Stimulated activated naive CD4-positive, alpha-beta T cell (primary cell): ENCODE measurements at regions not wholly inside any gene's neighbourhood (a gene's known extent, or its start where the extent isn't known, plus 50 kb on each side); places are given as distances from the start of the nearest gene placed in this dataset.

Experiments
- DNase-seq, 6 experiments: peaks; one replicate each; lab custom pipeline; 2025; lab: John Stamatoyannopoulos, UW

- DNase-seq: no peak
These were observed 95.5 kb upstream of the COL8A1 start for GRCh38 chr3:99542767-99543518.

DNA sequence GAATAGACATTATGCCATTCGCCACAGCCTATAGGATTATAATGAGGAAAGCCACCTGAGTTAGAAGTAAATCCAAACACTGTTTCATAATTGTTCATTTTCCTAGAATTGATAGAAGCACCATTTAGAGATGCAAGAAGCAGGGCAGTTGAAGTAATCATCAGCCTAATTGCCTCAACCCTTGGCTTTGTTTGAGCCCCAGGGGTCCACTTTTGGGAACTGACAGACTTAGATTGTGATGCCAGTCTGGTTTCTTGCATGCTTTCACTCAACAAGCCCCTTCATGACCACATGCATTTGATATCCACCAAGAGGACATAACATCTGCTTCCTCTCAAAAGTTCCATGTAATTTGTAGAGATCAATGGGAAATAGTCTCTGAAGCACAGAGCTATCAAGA lies 97.2 kb upstream of the COL8A1 start:
- DNase-seq: no peak

GRCh38 chr3:99537416-99537815 lies 101.0 kb upstream of the COL8A1 start:
- no peak for DNase-seq

GRCh38 chr3:99536555-99537314 lies 101.7 kb upstream of the COL8A1 start:
- no peak for DNase-seq

DNA sequence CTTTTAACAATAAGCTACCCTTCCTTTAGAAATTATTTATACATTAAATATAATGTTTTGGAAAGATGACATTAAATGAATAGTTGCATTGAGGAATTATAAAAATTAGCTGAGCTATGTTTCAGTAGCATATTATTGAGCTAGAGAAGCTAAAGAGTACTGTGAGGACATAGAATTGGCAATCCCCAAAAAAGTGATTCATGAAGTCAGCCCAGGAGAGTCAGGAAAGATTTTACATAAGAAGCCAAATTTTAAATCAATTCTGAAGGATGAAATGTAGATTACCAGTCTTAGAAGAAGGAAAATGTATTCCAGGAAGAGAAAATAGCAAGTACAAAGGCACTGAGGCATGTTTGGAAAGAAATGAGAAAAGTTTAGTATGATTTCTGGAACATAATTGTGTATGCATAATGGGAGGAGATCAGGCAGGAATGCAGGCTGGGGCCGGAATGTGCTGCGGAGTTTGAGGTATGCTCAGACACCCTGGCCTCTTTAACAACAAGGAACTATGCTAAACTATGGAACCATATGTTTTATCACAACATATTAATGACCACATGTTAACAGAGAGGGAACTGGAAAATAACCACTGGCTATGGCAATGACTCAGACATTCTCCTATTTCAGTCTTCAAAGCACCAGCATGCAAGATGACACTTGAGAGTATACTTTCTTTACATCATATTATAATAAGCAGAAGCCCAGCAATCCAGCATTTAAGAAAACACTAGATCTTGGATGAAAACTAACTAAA lies 103.3 kb upstream of the COL8A1 start:
- no peak for DNase-seq

GRCh38 chr3:99532246-99532645 lies 106.1 kb upstream of the COL8A1 start:
- no peak for DNase-seq

GRCh38 chr3:99529265-99529664 lies 109.1 kb upstream of the COL8A1 start:
- DNase-seq: no peak

- no peak for DNase-seq
These were observed 111.5 kb upstream of the COL8A1 start for GRCh38 chr3:99526921-99527320.

DNA sequence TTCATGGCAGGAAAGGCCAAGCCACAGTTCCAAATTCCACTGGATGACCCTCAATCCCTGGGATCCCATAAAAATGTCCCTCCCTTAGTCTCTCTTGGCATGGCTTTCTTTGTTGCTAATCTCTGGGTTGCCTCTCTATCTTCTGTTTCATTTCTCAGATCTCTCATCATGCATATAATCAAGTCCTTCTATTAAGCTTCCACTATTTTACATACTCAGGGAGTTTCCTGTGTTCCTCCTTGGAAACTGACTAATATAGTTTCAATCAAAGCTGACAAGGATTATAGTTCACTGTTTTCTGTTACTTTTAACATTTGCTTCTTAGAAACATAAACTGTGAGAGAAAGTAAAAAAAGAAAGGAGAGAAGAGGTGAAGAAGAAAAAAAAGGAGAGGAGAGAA lies 113.8 kb upstream of the COL8A1 start:
- DNase-seq: no peak

GRCh38 chr3:99523431-99524127 lies 114.8 kb upstream of the COL8A1 start:
- no peak for DNase-seq

GRCh38 chr3:99522147-99522546 lies 116.2 kb upstream of the COL8A1 start:
- DNase-seq: no peak

DNA sequence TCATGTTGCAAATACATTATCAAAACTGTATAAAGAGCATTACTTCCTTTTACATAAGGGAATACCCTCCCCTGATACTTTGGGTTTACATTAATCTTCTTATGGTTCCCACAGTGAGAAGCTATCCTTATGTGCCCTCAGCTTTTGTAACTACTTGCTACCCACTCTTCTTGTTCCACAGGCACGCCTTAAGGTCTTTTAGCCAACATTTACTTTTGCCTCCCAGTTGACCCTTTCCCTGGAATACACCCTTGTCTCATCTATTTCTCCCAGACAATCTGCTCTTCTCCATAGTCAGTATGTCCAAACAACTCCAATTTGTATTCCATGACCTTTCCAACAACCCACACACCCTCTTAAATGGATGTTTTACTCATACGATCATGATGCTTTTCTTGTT lies 116.8 kb upstream of the COL8A1 start:
- DNase-seq: no peak

GRCh38 chr3:99520513-99520912 lies 117.9 kb upstream of the COL8A1 start:
- DNase-seq: no peak

DNA sequence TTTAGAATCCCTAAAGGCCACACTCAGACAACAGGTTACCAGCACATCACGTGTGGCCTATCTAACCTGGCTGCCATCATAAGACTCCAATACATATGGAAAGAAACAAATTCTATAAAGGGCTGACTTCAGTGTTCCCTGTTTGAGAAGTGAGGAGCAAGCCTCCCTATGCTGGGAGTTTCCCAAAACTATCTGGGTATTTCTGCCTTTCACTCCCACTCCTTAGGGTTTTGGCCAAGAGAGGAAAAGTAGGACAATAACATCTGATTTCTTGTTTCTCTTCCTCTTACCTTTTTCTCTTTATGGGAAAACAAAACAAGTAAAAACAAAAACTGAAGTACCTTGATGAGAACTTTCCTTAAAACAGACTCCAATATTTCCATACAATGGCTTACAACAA lies 121.5 kb upstream of the COL8A1 start:
- no peak for DNase-seq

- DNase-seq: no peak
These were observed 122.5 kb upstream of the COL8A1 start for GRCh38 chr3:99515891-99516290.

GRCh38 chr3:99509224-99509623 lies 129.2 kb upstream of the COL8A1 start:
- no peak for DNase-seq

DNA sequence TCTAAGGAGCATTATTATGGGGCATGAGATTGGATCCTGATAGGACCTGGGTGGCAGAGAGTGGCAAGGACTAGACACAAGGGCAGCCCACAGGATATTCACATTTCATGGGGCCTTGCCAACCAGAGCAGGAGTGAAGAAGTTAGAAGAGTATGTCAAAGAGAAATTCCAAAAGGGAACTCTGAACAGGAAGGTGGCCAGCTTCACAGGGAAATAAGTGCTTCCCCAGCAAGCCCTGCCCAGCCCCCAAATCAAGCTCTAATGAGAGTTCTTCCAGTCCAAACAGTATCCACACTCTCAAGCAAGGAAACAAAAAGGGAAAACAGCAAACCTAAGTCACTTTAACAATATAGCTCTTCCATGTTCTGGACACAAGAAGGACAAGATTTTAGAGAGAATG lies 130.2 kb upstream of the COL8A1 start:
- DNase-seq: no peak

- DNase-seq: no peak
These were observed 132.6 kb upstream of the COL8A1 start for GRCh38 chr3:99505646-99506269.

GRCh38 chr3:99505200-99505599 lies 133.2 kb upstream of the COL8A1 start:
- DNase-seq: no peak

GRCh38 chr3:99504258-99504657 lies 134.1 kb upstream of the COL8A1 start:
- DNase-seq: no peak

- DNase-seq: no peak
These were observed 135.0 kb upstream of the COL8A1 start for GRCh38 chr3:99503350-99503749.

- no peak for DNase-seq
These were observed 135.5 kb upstream of the COL8A1 start for GRCh38 chr3:99502871-99503270.
